Lung (tissue), 11 donors: ENCODE measurements at regions not wholly inside any gene's neighbourhood (a gene's known extent, or its start where the extent isn't known, plus 50 kb on each side); places are given as distances from the start of the nearest gene placed in this dataset.
A peak's percentile ranks its signal among the peaks of the same experiment; 100 is the strongest.

Source experiments
- ATAC-seq: fragments of 200-7000 bp; cut with Tn5 transposase; one replicate; pipeline ENCODE4 v1.9.1; 2020; ENCODE audit warnings: moderate number of reproducible peaks; ENCODE audit not compliant: insufficient read depth, low FRiP score
- DNase-seq, 3 donors: peaks; one replicate each; pipeline ENCODE4 v3.0.0-alpha.2; 2013 to 2017
- H3K27ac ChIP-seq, 2 donors: one replicate each; pipeline ENCODE4 v1.5.1; 2013; ENCODE audit warnings: mild to moderate bottlenecking in 2 of 2, moderate library complexity in 2 of 2, control low read depth in 1 of 2, inconsistent platforms in 1 of 2, low read depth in 1 of 2, low read length in 1 of 2
- H3K27me3 ChIP-seq, 3 donors: one replicate each; pipeline ENCODE4 v1.5.1; 2013; ENCODE audit warnings: low read length in 2 of 3; ENCODE audit not compliant: control insufficient read depth in 3 of 3, insufficient read depth in 3 of 3
- H3K36me3 ChIP-seq, 4 donors: one replicate each; pipeline ENCODE4 v1.5.1; 2013; ENCODE audit warnings: low read length in 4 of 4, mild to moderate bottlenecking in 1 of 4, moderate library complexity in 1 of 4; ENCODE audit not compliant: control insufficient read depth in 4 of 4, insufficient read depth in 4 of 4
- H3K4me1 ChIP-seq, 5 donors: one replicate each; pipeline ENCODE4 v1.5.1; 2013; ENCODE audit warnings: low read length in 5 of 5, mild to moderate bottlenecking in 2 of 5, moderate library complexity in 1 of 5; ENCODE audit not compliant: control insufficient read depth in 5 of 5, insufficient read depth in 5 of 5
- H3K4me3 ChIP-seq: one replicate; pipeline ENCODE4 v1.5.1; 2013; ENCODE audit warnings: mild to moderate bottlenecking, control low read depth, moderate library complexity
- H3K9ac ChIP-seq, 2 donors: one replicate each; pipeline ENCODE4 v1.5.1; 2013; ENCODE audit warnings: low read length in 2 of 2, control low read depth in 1 of 2; ENCODE audit not compliant: insufficient read depth in 1 of 2
- H3K9me3 ChIP-seq, 4 donors: one replicate each; pipeline ENCODE4 v1.5.1; 2013; ENCODE audit warnings: low read length in 3 of 4, mild to moderate bottlenecking in 1 of 4, moderate library complexity in 1 of 4; ENCODE audit not compliant: control insufficient read depth in 4 of 4, insufficient read depth in 3 of 4
- WGBS, 2 donors: extraction: QIAGEN DNeasy Blood & Tissue Kit; methylation state at CpG; one replicate each; pipeline ENCODE4 v1.1.7; 2013; 5-methylcytosine and 5-hydroxymethylcytosine counted together
- TF ChIP-seq, protein P1 (sequence below): IDR thresholded peaks from 2 replicates; pipeline ENCODE4 v1.5.1; 2012; ENCODE audit warnings: mild to moderate bottlenecking; ENCODE audit errors: control extremely low read depth, extremely low read depth
- donor health status: control.
- donor health status: control.
- donor health status: Bipolar disorder and iron deficiency.
- donor health status: healthy.
- donor health status: DM: yes; HTN: yes; CAD: no.

DNA sequence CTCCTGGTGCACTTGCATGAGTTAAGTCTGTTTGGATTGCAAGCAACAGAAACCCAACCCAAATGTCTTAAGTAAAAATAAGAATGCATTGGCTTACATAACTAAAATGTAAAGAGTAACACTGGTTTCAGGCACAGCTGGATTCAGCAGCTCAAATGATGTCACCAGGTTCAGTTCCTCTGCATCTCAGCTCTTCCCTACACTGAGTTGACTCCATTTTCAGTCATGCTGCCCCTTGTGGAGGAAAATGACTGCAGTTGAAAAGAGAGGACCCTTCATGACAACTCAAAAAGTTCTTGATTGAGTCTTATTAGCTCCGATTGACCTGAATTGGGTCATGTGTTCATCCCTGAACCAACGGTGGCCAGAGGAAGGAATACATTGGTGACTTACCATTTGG is 138.5 kb upstream of the ABI3BP start:
- no peak overlapping the region for H3K9ac ChIP-seq
- no peak overlapping the region for H3K4me3 ChIP-seq
- peaks cover 0 to 8% (median 5%) of the 10 kb centered on the region in 3 donors for H3K27me3 ChIP-seq
- TF ChIP-seq, protein P1, sequence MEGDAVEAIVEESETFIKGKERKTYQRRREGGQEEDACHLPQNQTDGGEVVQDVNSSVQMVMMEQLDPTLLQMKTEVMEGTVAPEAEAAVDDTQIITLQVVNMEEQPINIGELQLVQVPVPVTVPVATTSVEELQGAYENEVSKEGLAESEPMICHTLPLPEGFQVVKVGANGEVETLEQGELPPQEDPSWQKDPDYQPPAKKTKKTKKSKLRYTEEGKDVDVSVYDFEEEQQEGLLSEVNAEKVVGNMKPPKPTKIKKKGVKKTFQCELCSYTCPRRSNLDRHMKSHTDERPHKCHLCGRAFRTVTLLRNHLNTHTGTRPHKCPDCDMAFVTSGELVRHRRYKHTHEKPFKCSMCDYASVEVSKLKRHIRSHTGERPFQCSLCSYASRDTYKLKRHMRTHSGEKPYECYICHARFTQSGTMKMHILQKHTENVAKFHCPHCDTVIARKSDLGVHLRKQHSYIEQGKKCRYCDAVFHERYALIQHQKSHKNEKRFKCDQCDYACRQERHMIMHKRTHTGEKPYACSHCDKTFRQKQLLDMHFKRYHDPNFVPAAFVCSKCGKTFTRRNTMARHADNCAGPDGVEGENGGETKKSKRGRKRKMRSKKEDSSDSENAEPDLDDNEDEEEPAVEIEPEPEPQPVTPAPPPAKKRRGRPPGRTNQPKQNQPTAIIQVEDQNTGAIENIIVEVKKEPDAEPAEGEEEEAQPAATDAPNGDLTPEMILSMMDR = no peak
- H3K27ac ChIP-seq = no peak overlapping the region
- H3K4me1 ChIP-seq = peaks cover 0 to 8% (median 0%) of the 10 kb centered on the region in 5 donors
- H3K9me3 ChIP-seq = no peaks in the 10 kb centered on the region
- ATAC-seq (no peak), DNase-seq (no peak)
- H3K36me3 ChIP-seq = no peaks in the 10 kb centered on the region
- 74 to 75% methylated on average over 2 of the region's 2 CpGs for WGBS, 2 donors

- WGBS, 2 donors = 71 to 83% methylated on average over 9 of the region's 9 CpGs
- no peak overlapping the region for H3K27ac ChIP-seq
- no peaks in the 10 kb centered on the region for H3K9me3 ChIP-seq
- no peak overlapping the region for H3K4me3 ChIP-seq
- H3K36me3 ChIP-seq = no peaks in the 10 kb centered on the region
- H3K4me1 ChIP-seq = peaks cover 0 to 8% (median 0%) of the 10 kb centered on the region in 5 donors
- TF ChIP-seq, protein P1 = no peak
- peaks cover 0 to 6% (median 5%) of the 10 kb centered on the region in 3 donors for H3K27me3 ChIP-seq
- ATAC-seq = no peak
- peak in 2 of 3 donors; percentile 20 to 23 for DNase-seq
- H3K9ac ChIP-seq = no peak overlapping the region
Observed at GRCh38 chr3:101128786-101129185, 135.6 kb upstream of the ABI3BP start.

DNA sequence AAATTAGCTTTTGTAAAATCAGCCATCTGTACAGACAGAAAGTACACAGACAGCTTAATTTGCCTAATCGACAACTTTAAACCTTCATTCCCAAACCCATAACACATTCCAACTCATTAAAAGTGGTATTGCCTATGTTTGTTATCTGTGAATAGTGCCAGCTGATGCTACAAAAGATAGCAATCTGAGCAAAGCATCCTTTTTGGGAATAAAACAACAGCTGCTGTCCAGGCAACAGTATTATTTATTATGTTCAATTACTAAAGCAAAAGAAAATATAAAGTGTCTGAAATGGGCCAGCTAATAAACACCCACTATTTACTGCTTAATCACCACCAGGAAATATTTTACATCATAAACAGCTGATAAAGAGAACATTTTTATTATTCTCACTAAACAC is 134.8 kb upstream of the ABI3BP start:
- Histone ChIP-seq H3K27me3 (peaks cover 0 to 6% (median 5%) of the 10 kb centered on the region in 3 donors), H3K4me1 (peaks cover 0 to 8% (median 0%) of the 10 kb centered on the region in 5 donors), H3K4me3 (no peak overlapping the region), H3K9me3 (no peaks in the 10 kb centered on the region), H3K9ac (no peak overlapping the region), H3K36me3 (no peaks in the 10 kb centered on the region), H3K27ac (no peak overlapping the region)
- peak in 2 of 3 donors; percentile 35 to 54 for DNase-seq
- TF ChIP-seq, protein P1 = no peak
- ATAC-seq = no peak
- WGBS, 2 donors = 74 to 87% methylated on average over 1 of the region's 1 CpG

DNA sequence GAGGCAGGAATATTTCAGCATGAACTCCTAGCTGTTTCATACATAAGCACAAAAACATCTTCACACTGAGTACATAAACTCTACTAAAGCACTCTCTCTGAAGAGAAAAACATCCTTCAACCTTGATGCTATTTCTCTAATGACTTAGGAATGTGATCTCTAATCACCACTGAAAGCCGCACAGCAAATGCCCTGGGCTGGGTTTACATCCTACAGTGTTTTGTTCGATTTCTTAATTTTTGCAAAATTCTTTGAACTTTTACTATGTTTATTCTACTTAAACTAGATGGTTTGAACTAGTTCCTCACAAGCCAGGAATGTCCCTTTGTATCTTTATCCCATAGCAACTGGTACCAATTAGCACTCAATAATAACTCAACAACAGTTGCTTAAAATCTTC is 130.9 kb upstream of the ABI3BP start:
- TF ChIP-seq, protein P1 = no peak
- DNase-seq = no peak
- H3K9ac ChIP-seq = no peak overlapping the region
- no peak overlapping the region for H3K27ac ChIP-seq
- no peak for ATAC-seq
- peaks cover 0 to 9% (median 2%) of the 10 kb centered on the region in 3 donors for H3K27me3 ChIP-seq
- H3K36me3 ChIP-seq = no peaks in the 10 kb centered on the region
- H3K4me3 ChIP-seq = no peak overlapping the region
- no peaks in the 10 kb centered on the region for H3K9me3 ChIP-seq
- WGBS, 2 donors = 48 to 57% methylated on average over 2 of the region's 2 CpGs
- peaks cover 0 to 8% (median 0%) of the 10 kb centered on the region in 5 donors for H3K4me1 ChIP-seq
